ENCODE measurements at regions not wholly inside any gene's neighbourhood (a gene's known extent, or its start where the extent isn't known, plus 50 kb on each side); places are given as distances from the start of the nearest gene placed in this dataset.
"Not testable (repeated sequence)": the region's sequence is repeated elsewhere in the genome, so short reads cannot be mapped to it uniquely, and the experiment has no call there.

DNA sequence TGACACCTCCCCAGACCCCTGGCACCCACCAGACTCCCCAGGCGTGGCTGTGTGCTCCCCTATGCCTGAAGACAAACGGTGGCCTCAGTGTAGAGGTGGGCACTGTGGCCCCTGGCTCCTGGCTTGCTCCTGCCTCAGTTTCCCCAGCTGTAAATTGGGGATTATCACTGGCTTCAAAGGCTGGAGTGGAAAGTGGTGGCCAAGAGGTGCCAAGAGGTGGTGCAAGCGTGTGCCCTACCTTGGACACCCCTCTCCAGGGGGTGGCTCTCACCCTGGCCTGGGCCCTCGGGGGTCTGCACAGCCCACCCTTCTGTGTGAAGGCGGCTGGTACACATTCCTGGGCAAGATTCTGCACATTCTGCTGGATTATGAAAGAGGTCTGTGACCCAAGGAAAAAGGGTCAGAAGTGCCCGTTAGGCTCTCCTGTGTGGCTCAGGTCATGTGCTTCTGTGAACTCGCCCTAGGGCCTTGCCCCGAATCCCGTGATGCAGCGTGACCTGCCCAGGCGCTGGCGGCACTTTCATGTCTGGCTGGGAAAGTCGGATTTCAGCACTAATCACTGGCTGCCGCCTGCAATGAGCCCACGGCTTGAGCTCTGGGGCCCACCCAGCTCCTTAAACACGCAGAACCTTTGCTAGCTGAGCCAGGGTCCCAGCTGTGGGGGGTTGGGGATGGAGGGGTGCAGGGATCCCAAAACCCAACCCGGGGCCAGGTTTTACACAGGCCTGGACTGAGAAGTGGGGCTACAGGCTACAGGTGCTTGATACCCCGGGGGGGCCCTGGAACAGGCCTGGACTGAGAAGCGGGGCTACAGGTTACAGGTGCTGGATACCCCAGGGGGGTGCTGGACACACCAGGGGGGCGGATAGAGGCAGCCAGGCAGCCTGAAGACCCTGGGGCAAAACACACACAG, 86.8 kb upstream of the METTL9 start:
- TF ChIP-seq, protein P1, sequence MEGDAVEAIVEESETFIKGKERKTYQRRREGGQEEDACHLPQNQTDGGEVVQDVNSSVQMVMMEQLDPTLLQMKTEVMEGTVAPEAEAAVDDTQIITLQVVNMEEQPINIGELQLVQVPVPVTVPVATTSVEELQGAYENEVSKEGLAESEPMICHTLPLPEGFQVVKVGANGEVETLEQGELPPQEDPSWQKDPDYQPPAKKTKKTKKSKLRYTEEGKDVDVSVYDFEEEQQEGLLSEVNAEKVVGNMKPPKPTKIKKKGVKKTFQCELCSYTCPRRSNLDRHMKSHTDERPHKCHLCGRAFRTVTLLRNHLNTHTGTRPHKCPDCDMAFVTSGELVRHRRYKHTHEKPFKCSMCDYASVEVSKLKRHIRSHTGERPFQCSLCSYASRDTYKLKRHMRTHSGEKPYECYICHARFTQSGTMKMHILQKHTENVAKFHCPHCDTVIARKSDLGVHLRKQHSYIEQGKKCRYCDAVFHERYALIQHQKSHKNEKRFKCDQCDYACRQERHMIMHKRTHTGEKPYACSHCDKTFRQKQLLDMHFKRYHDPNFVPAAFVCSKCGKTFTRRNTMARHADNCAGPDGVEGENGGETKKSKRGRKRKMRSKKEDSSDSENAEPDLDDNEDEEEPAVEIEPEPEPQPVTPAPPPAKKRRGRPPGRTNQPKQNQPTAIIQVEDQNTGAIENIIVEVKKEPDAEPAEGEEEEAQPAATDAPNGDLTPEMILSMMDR (conservative IDR thresholded peaks at IDR 0.05; ENCODE audit: low read depth, low read length) = not testable (repeated sequence)
- not testable (repeated sequence) for TF ChIP-seq EZH2 (IDR thresholded peaks at IDR 0.05; ENCODE audit: borderline replicate concordance, low read depth, low read length, poor library complexity, severe bottlenecking)
